ENCODE measurements at regions not wholly inside any gene's neighbourhood (a gene's known extent, or its start where the extent isn't known, plus 50 kb on each side); places are given as distances from the start of the nearest gene placed in this dataset.
"Not testable (repeated sequence)": the region's sequence is repeated elsewhere in the genome, so short reads cannot be mapped to it uniquely, and the experiment has no call there.

GRCh38 chr10:9285690-9286089 is 1231.2 kb downstream of the GATA3 start:
- in situ Hi-C loops (cut with HindIII; ENCODE audit: low sequenced_read_pairs), result loop anchor here (5.0 kb wide), 1 partner anchor 73 kb away; no protein-coding TSS in a partner anchor

GRCh38 chr10:9289811-9290210 is 1235.3 kb downstream of the GATA3 start:
- in situ Hi-C loops (cut with HindIII; ENCODE audit: low sequenced_read_pairs), result loop anchor here (5.0 kb wide), 1 partner anchor 78 kb away; no protein-coding TSS in a partner anchor

GRCh38 chr10:9291081-9291480 is 1236.6 kb downstream of the GATA3 start:
- in situ Hi-C loops (cut with HindIII; ENCODE audit: low sequenced_read_pairs), result no loop called here

DNA sequence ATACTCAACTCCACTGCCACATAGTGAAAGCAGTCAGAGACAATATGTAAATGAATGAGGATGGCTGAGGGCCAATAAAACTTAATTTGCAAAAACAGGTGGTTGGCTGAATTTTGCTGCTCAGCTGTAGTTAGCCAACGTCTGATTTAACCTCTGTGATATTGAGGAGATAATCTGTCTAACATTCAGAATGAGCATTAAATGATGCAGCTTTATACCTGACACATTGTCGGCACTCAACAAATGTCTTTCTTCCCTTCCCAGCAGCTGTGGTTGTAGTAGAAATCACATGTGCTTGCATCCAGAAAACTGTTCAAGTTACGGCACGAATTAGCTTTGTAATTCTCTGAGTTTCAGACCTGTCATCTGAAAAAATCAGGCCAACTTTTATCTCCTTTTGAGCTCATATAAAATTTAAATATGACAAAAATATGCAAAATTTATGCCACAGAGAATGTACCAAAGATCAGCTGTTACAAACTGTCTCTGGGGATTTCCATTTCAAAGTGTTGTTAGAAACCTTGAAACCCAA is 1239.7 kb downstream of the GATA3 start:
- in situ Hi-C loops (cut with HindIII; ENCODE audit: low sequenced_read_pairs), result no loop called here

GRCh38 chr10:9294865-9295264 is 1240.4 kb downstream of the GATA3 start:
- in situ Hi-C loops (cut with HindIII; ENCODE audit: low sequenced_read_pairs), result no loop called here

- in situ Hi-C loops (cut with HindIII; ENCODE audit: low sequenced_read_pairs), result no loop called here
Measured at GRCh38 chr10:9296190-9296589, 1241.7 kb downstream of the GATA3 start.

GRCh38 chr10:9297580-9297979 is 1243.1 kb downstream of the GATA3 start:
- in situ Hi-C loops (cut with HindIII; ENCODE audit: low sequenced_read_pairs), result no loop called here

DNA sequence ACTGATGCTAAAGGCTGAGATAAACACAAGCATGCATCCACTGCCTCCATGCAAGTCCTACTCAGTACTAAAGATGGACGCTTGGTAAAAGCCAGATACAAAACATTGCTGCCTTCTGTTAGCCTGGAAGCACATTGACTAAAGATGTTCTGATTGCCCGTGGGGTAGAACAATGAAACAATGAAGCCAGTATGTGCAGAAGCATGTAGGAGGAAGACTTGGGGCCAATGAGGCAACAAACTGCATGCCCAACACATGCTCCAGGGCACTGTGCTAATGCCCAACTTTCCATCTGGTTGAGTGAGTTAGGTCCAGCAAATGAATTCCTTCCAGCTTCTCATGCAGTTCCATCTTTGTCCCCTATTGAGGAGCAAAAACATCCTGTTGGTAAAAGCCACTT is 1245.5 kb downstream of the GATA3 start:
- in situ Hi-C loops (cut with HindIII; ENCODE audit: low sequenced_read_pairs), result no loop called here

- in situ Hi-C loops (cut with HindIII; ENCODE audit: low sequenced_read_pairs), result no loop called here
Measured at GRCh38 chr10:9301148-9301547, 1246.7 kb downstream of the GATA3 start.

- in situ Hi-C loops (cut with HindIII; ENCODE audit: low sequenced_read_pairs), result no loop called here
Measured at GRCh38 chr10:9301554-9301953, 1247.1 kb downstream of the GATA3 start.

GRCh38 chr10:9302140-9302746 is 1247.8 kb downstream of the GATA3 start:
- in situ Hi-C loops (cut with HindIII; ENCODE audit: low sequenced_read_pairs), result no loop called here

DNA sequence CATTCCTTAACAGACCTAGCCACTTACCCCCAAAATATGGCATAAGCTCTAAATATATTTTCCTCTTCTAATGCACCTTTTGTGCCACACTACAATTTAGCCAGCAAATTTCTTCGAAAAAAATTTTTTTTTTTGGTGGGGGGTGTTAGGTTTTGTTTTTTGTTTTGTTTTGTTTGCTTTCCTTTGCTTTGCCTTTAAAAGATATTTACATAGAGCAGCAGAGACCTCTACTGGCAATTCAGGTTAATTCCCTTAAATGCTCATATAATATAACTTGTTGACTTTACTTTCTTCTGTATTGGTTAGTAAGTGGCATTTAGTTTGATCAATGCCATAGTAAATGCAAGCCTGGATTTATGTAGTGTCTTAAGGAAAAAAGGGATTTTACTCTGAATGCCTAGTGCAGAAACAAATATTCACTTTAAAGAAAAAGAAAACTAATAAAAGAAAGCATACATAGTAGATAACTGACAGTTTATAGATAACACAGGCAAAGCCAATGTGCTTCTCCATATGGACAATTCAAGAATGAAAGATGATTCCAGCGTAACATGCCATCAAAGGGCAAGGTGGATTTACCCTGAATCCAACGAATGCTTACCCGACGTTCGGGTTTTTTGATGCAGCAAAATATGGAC is 1250.6 kb downstream of the GATA3 start:
- in situ Hi-C loops (cut with HindIII; ENCODE audit: low sequenced_read_pairs), result no loop called here

- in situ Hi-C loops (cut with HindIII; ENCODE audit: low sequenced_read_pairs), result no loop called here
Measured at GRCh38 chr10:9311702-9312499, 1257.4 kb downstream of the GATA3 start.

- in situ Hi-C loops (cut with HindIII; ENCODE audit: low sequenced_read_pairs), result no loop called here
Measured at GRCh38 chr10:9315292-9315691, 1260.8 kb downstream of the GATA3 start.

DNA sequence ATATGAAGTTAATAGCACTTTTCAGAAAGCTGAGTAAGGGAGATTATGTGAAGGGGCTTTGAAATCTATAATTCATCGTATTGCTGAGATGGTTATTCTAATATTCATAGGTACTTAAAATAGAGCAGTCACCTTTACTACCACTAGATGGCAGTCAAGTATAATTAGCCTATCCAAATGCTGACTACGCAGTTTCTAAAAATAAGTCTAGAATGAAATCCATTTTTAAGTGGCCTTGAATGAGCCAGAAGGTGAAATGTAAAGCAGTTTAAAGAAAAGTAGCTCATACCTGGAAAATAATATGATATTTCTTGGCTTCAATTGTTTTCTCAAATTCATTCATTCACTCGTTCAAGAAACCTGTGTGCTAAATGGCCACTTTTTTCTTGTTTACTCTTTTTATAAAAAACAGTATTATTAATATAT is 1277.1 kb downstream of the GATA3 start:
- in situ Hi-C loops (cut with HindIII; ENCODE audit: low sequenced_read_pairs), result no loop called here

- in situ Hi-C loops (cut with HindIII; ENCODE audit: low sequenced_read_pairs), result no loop called here
Measured at GRCh38 chr10:9334270-9334669, 1279.8 kb downstream of the GATA3 start.

- in situ Hi-C loops (cut with HindIII; ENCODE audit: low sequenced_read_pairs), result no loop called here
Measured at GRCh38 chr10:9339716-9340115, 1285.2 kb downstream of the GATA3 start.

DNA sequence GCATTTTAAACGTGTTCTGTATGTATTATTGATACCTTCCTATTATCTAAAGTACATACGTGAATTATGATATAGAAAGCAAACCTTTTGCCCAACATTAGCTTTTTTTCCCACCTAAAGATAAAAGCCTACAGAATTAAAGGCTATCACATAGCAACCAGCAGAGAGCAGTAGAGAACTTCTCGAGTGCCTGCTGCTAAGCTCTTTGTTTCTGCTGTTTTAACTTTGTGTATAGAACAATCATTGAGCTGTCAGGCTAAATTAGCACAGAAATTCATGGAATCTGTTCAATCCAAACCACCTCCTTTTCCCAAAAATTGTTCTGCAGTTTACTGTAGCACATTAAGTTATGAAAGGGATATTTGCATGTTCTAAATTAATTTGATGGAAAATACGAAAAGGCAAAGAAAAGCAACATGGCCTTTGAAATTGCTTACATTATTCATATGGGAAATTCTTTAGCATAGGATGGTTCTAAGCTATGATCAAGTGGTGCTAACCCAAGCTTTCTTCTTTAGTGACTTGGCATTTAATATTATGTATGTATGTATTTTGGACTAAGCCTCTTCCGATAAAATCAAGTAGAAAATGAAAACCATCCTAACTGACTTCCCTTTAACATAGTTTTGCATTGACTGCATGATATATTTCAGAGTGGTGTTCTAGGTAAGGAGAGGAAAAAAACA is 1288.5 kb downstream of the GATA3 start:
- in situ Hi-C loops (cut with HindIII; ENCODE audit: low sequenced_read_pairs), result no loop called here

GRCh38 chr10:9347933-9348332 is 1293.4 kb downstream of the GATA3 start:
- in situ Hi-C loops (cut with HindIII; ENCODE audit: low sequenced_read_pairs), result not testable (repeated sequence)

GRCh38 chr10:9357471-9357870 is 1303.0 kb downstream of the GATA3 start:
- in situ Hi-C loops (cut with HindIII; ENCODE audit: low sequenced_read_pairs), result no loop called here

- in situ Hi-C loops (cut with HindIII; ENCODE audit: low sequenced_read_pairs), result no loop called here
Measured at GRCh38 chr10:9362721-9363120, 1308.2 kb downstream of the GATA3 start.
